Stimulated activated CD4-positive, alpha-beta T cell treated with anti-CD3 and anti-CD28 coated beads, Interleukin-12 subunit alpha, Interleukin-12 subunit beta, amount 100 ng/mL, for 24 hours (primary cell): ENCODE measurements at regions not wholly inside any gene's neighbourhood (a gene's known extent, or its start where the extent isn't known, plus 50 kb on each side); places are given as distances from the start of the nearest gene placed in this dataset.
"Not testable (repeated sequence)": the region's sequence is repeated elsewhere in the genome, so short reads cannot be mapped to it uniquely, and the experiment has no call there.

Experiments used
- DNase-seq, 2 experiments: peaks; one replicate each; pipeline ENCODE4 v3.0.0-alpha.2; 2020; ENCODE audit warnings: low read depth in 2 of 2

DNA sequence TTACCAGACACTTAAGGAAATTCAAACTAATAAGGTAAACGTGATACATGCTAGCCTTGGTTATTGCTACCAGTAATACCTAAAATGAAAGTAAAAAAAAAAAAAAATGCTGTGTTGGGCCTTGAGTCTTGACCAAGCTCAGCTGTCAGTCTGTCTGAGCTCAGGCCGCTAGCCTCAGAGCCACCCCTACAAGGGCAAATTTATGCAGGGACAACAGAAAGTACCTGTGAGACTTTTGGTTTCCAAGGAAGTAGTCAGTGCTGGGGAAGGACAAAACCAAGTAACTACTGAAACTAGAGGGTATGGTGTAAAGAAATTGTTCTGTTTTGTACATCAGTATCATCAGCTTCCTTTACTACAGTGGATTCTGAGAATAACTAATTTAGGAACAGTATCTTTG, 134.3 kb upstream of the SLITRK5 start:
- no peak for DNase-seq

GRCh38 chr13:87537951-87538350, 133.2 kb upstream of the SLITRK5 start:
- no peak for DNase-seq

- DNase-seq: no peak
Observed at GRCh38 chr13:87538366-87539052, 132.7 kb upstream of the SLITRK5 start.

DNA sequence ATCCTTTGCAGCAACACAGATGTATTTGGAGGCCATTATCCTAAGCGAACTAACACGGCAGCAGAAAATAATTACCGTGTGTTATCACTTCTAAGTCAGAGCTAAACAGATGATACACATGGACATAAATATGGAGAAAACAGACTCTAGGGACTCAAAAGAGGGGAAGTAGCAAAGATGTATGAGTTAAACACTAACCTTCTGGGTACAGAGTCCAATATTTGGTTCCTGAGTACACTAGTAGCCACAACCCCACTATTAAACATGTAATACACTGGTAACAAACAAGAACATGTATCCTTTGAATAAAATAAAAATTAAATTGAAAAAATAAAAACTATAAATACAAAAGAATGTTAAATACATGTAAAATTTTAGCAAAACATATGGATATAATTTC, 118.0 kb upstream of the SLITRK5 start:
- DNase-seq: no peak

DNA sequence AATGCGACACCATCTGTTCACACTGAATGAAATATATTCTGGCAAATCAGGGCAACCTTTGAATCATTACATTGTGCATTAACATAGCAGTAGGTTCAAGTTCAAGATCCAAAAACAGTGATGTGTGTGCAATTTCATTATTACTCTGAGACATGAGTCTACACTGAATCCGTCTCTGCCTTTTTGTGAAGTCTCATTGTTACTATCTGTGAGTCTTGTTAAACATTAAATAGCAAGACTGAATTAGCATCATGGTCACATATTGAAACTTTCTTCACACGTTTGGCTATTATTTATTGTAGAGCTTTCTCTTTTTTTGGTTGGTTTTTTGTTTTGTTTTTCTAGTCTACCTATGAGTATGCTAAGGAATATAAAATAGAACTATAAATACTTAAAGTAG, 117.1 kb upstream of the SLITRK5 start:
- no peak for DNase-seq

DNA sequence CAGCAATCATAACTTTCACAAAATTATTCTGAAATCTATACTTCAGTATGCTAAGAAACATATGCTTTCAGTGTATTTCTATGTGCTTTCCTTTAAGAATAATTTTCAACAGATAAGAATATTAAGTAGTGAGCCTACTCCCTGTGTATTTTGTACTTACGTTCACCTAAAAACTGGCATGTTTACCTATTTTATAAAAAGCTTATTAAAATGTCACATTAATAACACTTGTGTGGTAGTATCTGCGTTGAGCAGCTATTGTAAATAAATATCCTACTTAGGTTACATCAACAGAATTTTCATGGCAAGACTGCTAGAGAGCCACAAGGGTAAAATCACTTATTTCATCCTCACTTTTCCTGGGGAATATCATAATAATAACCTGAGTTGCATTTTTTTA, 113.4 kb upstream of the SLITRK5 start:
- no peak for DNase-seq

DNA sequence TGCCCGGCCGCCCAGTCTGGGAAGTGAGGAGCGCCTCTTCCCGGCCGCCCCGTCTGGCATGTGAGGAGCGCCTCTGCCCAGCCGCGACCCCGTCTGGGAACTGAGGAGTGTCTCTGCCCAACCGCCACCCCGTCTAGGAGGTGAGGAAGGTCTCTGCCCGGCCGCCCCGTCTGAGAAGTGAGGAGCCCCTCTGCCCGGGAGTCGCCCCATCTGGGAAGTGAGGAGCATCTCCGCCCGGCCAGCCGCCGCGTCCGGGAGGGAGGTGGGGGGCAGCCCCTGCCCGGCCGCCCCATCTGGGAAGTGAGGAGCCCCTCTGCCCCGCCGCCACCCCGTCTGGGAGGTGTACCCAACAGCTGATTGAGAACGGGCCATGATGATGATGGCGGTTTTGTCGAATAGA, 109.6 kb upstream of the SLITRK5 start:
- not testable (repeated sequence) for DNase-seq

- no peak for DNase-seq
Observed at GRCh38 chr13:87570669-87571068, 100.5 kb upstream of the SLITRK5 start.

DNA sequence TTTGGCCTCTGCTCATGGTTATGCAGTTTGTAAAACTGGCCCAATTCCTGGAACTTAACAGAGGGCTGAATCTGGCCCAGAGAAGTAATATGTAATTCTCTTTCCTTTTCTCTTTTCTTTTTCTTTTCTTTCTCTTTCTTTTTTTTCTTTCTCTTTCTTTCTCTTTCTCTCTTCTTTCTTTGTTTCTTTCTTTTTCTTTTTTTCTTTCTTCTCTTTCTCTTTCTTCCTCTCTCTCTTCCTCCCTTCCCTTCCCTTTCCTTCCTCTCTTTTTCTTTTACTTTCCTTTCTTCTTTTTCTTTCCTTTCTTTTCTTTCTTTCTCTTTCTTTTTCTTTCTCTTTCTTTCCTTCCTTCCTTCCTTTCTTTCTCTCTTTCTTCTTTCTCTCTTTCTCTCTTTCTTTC, 88.8 kb upstream of the SLITRK5 start:
- no peak for DNase-seq

DNA sequence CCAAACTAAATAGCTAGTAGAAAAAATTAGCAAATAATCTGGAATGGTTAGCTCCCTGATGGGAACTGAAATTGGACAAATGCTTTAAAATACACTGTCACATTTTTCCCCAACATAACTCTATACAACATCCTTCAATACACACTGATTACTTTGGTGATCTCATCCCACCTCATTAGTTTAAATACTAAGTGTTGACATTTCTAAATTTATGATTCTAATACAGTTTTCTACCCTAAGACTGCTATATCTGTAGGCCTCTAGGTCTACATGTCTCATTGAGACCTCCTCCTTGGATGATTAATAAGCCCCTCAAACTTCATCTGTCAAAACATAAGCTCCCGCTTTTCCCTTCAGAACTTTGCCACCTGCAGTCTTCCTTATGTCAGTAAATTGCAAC, 80.7 kb upstream of the SLITRK5 start:
- DNase-seq: no peak

- DNase-seq: not testable (repeated sequence)
Observed at GRCh38 chr13:87604437-87604836, 66.7 kb upstream of the SLITRK5 start.

DNA sequence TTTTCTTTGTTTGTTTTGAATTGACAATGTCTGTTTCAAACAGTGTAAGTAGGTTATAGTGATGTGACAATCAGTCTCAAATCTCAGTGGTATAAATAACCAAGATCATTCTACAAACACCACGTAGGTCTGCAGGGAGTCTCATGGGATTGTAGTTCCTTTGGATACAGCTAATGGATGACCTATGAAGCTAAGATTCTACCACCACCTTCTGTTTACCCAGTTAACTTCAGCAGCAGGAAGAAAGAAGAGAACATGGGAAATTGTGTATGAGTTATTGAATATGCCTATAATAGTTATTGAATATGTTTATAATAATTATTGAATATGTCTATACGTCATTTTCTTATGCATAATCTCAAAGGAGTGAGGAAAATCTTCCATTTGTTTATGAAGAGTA, 63.9 kb upstream of the SLITRK5 start:
- DNase-seq: no peak

DNA sequence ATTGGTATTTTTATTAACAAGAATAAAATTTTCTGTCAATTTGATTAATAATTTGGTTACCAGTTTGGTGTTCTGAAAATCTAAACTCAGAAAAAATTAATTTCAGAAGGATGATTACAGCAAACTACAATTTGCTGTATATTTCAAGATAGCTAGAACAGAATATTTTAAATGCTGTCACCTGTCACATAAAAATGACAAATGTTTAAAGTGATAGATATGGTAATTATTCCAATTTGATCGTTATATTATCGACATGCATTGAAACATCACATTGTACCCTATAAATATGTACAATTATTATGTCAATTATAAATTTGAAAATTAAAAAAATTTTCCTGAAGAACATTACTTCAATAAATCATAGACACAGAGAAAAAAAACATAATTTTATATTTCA, 56.9 kb upstream of the SLITRK5 start:
- DNase-seq: no peak
